ENCODE measurements at regions not wholly inside any gene's neighbourhood (a gene's known extent, or its start where the extent isn't known, plus 50 kb on each side); places are given as distances from the start of the nearest gene placed in this dataset.

GRCh38 chr13:74530011-74530410, 395.8 kb upstream of the KLF12 start:
- TF ChIP-seq ZNF281 (CRISPR knock-in tag; IDR thresholded peaks at IDR 0.05) (no peak), KAT7 (CRISPR knock-in tag; IDR thresholded peaks at IDR 0.05; ENCODE audit: borderline replicate concordance) (no peak)

Measured in WTC11 (cell line).